HEK293T (cell line): ENCODE measurements at regions not wholly inside any gene's neighbourhood (a gene's known extent, or its start where the extent isn't known, plus 50 kb on each side); places are given as distances from the start of the nearest gene placed in this dataset.

Experiments used
- BHLHE40 ChIP-seq: fragments of 450-650 bp; IDR thresholded peaks from 2 replicates; pipeline ENCODE4 v1.6.1; 2016; ENCODE audit warnings: mild to moderate bottlenecking, moderate library complexity, borderline replicate concordance
- FOXA1 ChIP-seq: fragments of 450-650 bp; IDR thresholded peaks from 2 replicates; pipeline ENCODE4 v1.6.1; 2016; ENCODE audit warnings: mild to moderate bottlenecking
- FOXM1 ChIP-seq: fragments of 450-650 bp; IDR thresholded peaks from 2 replicates; pipeline ENCODE4 v1.6.1; 2017; ENCODE audit warnings: mild to moderate bottlenecking, borderline replicate concordance
- HDGF ChIP-seq: fragments of 450-650 bp; IDR thresholded peaks from 2 replicates; pipeline ENCODE4 v1.6.1; 2017; ENCODE audit warnings: antibody characterized with exemption, borderline replicate concordance
- LEF1 ChIP-seq: fragments of 450-650 bp; IDR thresholded peaks from 2 replicates; pipeline ENCODE4 v1.6.1; 2017; ENCODE audit warnings: mild to moderate bottlenecking, borderline replicate concordance
- SP1 ChIP-seq: fragments of 450-650 bp; IDR thresholded peaks from 2 replicates; pipeline ENCODE4 v1.6.1; 2017
- SUZ12 ChIP-seq: fragments of 450-650 bp; IDR thresholded peaks from 2 replicates; pipeline ENCODE4 v1.6.1; 2016; ENCODE audit warnings: mild to moderate bottlenecking
- TARDBP ChIP-seq: fragments of 450-650 bp; IDR thresholded peaks from 2 replicates; pipeline ENCODE4 v1.6.1; 2016
- ZNF384 ChIP-seq: fragments of 450-650 bp; IDR thresholded peaks from 2 replicates; pipeline ENCODE4 v1.6.1; 2016

GRCh38 chr4:189279188-189279587, 661.5 kb upstream of the FRG1 start:
- TF ChIP-seq HDGF (no peak), BHLHE40 (no peak), SUZ12 (no peak), FOXM1 (no peak), FOXA1 (no peak), ZNF384 (no peak), SP1 (no peak), LEF1 (no peak), TARDBP (no peak)
